Left cardiac atrium (tissue), 4 donors: ENCODE measurements at regions not wholly inside any gene's neighbourhood (a gene's known extent, or its start where the extent isn't known, plus 50 kb on each side); places are given as distances from the start of the nearest gene placed in this dataset.
"Not testable (repeated sequence)": the region's sequence is repeated elsewhere in the genome, so short reads cannot be mapped to it uniquely, and the experiment has no call there.

ENCODE experiments used
- ATAC-seq, 2 donors: fragments of 200-7000 bp; cut with Tn5 transposase; one replicate each; pipeline ENCODE4 v1.9.1; 2020; ENCODE audit warnings: mild to moderate bottlenecking in 2 of 2, moderate library complexity in 2 of 2
- DNase-seq: peaks from one replicate; pipeline ENCODE4 v3.0.0-alpha.2; 2020
- intact Hi-C, 2 donors: fragments of 100-400 bp; cut with DNase I; formaldehyde crosslinking; loops; one replicate each; pipeline versions ENCODE4 v1.14.1 to v1.15.1; 2022 to 2023
- donor health status: DM: no; HTN: yes; CAD: no.
- donor health status: DM: no; HTN: yes; CAD: no; lungs with severe emphysema.
- donor health status: DM: yes; HTN: yes; CAD: no.
- donor health status: Dilated cardiomyopathy.

GRCh38 chr12:131511391-131511802 is 199.5 kb upstream of the SFSWAP start:
- ATAC-seq (peak; percentile 34 to 43), DNase-seq (no peak)
- intact Hi-C loops, result no loop called here

GRCh38 chr12:131511803-131512561 is 198.9 kb upstream of the SFSWAP start:
- no peak for ATAC-seq
- no peak for DNase-seq
- intact Hi-C loops, result no loop called here

DNA sequence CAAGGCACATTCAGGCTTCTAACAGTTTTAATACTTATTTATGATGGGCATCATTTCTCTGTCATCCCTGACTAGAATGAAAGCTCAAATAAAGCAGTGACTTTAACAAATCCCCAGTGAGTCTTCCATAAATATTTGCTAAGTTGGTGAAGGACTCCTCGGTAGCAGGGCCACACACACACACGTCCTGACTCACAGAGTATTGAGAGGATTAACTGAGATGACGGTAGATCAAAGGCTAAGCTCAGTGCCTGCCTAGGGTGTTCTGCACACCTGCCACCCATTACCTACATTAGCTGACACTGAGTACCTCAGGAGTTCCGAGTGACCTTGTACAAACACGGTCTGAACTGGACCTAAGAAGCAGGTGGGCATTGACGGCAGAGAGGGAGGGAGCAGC is 197.3 kb upstream of the SFSWAP start:
- ATAC-seq (no peak), DNase-seq (no peak)
- intact Hi-C loops, result no loop called here

DNA sequence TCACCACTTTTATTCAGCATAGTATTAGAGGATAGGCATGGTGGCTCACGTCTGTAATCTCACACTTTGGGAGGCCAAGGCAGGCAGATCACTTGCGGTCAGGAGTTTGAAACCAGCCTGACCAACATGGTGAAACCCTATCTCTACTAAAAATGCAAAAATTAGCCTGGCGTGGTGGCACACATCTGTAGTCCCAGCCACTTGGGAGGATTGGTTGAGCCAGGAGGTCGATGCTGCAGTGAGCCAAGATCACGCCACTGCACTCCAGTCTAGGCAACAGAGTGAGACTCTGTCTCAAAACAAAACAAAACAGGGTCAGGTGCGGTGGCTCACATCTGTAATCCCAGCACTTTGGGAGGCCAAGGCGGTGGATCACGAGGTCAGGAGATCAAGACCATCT is 190.3 kb upstream of the SFSWAP start:
- ATAC-seq, DNase-seq, intact Hi-C loops: not testable (repeated sequence)

DNA sequence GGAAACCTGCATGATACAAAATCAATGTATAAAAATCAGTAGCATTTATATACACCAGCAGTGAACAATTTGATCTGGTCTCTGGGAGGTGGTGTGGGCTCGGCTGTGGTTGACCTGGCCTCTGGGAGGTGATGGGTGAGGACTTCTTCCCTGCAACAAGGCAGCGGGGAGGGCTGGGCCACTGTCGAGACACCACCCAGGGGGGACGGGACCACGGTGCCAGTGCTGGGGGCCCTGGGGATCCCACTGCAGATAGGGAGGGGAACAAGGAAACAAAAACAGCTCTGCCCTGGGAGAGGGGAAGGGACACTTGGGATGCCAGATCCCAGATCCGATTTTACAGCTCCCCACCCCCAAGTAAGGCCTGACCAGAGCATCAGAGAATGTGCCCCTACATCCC is 189.6 kb upstream of the SFSWAP start:
- ATAC-seq (no peak), DNase-seq (no peak)
- intact Hi-C loops, result no loop called here

DNA sequence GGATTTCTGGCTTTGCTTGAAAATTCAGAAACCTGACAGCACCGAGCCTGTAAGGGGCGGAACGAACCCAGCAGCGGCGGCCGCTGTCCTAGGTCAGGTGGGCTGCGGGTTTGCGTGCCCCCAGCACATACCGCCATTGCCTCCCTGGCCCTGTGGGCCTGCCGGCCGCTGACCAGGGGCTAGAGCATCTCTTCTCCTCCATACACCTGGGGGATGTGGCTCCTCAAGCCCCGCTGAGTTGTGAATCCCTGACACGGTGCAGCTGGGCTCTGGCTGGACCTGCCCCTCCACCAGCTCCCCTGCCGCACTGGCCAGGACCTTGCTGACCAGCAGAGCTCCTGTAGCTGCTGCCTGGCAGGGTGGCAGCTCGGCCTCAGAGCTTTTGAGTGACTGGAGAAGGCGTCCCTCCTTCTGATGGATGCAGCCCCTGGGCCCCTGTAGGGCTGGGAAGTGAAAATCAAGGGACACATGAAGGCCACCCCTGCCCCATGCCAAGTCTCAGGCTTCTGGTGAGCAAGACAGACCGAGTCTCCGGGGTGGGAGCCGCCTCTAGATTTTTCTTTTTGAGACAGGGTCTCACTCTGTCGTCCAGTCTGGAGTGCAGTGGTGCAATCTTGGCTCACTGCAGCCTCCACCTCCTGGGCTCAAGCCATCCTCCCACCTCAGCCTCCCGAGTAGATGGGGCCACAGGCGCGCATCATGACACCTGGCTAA is 184.9 kb upstream of the SFSWAP start:
- ATAC-seq (no peak), DNase-seq (no peak)
- intact Hi-C loops, result no loop called here

DNA sequence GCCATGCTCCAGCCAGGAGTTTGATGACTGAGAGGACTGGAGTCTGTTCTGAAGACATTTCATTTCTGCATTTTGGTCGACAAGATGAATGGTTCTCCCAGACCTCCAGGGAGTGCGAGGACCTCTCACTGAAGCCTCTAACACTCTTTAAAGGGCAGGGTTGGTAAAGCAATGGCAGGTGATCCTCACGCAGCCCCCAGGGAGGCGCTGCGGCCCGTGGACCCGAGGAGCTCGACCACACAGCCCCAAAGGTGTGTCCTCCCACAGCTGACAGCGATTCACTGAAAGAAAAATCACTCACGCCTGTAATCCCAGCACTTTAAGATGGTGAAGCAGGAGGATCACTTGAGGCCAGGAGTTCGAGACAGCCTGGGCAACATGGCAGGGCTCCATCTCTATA is 183.8 kb upstream of the SFSWAP start:
- intact Hi-C loops, result no loop called here
- ATAC-seq, result no peak

DNA sequence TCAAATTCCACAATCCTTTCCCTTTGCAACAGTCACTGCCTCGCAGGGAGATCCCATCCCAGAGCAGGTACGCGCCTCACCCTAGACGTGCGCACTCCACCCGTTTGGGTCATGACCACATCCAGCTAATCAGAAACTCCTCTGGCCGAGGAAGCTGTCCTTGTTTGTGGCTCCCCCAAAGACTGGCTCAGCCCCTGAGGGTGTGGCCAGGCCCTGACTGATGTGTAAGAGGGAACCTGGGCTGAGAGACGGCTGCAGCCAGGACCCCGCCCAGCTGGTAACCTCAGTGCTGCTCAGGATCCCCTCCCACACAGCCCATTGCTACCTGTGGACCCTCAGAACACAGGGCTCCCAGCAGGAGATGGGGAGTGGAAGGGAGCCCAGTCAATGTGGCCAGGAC is 183.2 kb upstream of the SFSWAP start:
- no peak for DNase-seq
- no peak for ATAC-seq
- intact Hi-C loops, result no loop called here

More for the DNA sequence above, 183.8 kb upstream of the SFSWAP start:
- no peak for DNase-seq

DNA sequence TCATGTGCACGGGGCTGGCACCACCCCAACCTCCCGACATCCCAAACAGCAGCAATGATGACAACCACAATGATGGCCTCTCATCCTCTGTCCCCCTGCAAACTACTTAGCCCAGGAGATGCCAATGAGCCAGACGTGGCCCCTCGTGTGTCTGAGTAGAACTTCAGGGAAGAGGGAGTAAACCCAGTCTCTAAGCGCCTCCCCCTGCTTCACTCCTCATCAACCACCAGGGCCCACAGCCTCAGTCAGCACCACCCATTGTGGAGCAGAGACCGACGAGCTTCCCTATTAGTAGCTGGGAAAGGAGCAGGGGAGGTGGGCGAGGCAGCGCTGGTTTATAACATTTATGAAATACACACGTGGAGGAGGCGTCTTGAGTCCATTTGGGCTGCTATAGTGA is 182.7 kb upstream of the SFSWAP start:
- ATAC-seq, result no peak
- intact Hi-C loops, result no loop called here

DNA sequence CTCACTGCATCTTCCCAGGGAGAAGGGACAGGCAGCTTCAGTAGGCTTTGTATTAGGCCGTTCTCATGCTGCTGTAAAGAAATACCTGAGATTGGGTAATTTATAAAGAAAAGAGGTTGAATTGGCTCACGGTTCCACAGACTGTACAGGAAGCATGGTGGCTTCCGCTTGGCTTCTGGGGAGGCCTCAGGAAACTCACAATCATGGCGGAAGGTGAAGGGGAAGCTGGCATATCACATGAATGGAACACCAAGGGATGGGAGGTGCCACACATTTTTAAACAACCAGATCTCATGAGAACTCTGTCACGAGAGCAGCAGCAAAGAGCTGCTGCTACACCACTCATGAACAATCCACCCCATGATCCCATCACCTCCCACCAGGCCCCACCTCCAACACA is 182.2 kb upstream of the SFSWAP start:
- intact Hi-C loops, result no loop called here
- DNase-seq (no peak), ATAC-seq (no peak)

More for the DNA sequence above, 182.7 kb upstream of the SFSWAP start:
- DNase-seq, result no peak

DNA sequence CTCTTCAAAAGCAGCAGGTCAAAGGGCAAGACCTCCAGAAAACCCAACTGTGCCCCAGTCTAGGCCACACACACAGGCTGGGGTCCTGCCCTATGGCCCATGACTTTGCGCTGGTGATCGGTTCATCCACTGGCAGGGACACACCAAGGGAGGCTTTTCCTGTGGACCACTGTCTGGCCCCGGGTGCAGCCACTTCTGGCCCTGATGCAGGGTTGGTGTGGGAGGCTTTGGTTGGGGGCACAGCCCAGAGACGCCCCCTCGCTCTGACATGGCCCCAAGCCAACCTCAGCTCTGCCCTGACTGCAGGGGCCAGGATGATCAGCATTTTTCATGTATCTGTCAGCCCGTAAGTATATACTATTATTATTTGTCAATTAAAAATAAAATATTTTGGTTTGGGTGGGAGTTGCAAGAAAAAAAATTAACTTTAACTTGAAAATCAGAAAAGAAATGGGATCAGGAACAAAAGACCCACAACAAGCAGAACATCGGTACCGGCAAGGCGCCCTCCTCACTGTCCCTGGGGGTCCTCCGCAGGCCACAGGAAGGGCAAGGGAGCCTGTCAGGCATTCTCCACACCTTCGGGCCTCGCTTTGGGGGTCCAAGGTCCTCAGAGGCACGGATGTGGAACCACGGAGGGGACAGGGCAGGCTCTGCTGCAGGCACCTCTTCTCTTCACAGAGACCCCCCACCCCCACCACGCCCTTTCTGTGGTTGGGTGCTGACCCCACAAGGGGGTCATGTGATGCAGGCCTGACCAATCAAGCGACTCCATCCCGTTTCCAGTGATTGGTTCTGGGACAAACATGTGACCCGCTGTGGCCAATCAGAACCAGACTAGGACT is 181.5 kb upstream of the SFSWAP start:
- DNase-seq (no peak), ATAC-seq (no peak)
- intact Hi-C loops, result no loop called here

GRCh38 chr12:131530041-131530332 is 180.9 kb upstream of the SFSWAP start:
- intact Hi-C loops, result no loop called here
- ATAC-seq, result no peak
- no peak for DNase-seq

DNA sequence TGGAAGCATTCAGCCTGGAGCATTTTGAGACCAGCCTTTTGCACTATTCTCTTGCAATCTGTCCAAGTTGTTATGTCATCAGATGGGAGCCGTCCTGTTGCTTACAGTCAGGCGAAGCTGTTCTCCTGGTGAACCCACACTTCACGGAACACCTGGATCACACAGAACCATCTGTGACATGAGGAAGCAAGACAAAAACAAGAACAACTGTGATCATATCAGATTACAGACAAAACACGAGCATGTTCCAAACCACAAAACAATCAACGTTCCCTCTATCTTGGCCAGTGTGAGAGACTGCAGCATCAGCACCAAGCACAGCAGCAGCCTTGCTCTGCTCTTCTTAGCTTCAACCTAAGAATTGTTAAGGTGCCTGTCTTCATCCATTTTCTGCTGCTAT is 180.5 kb upstream of the SFSWAP start:
- intact Hi-C loops, result no loop called here
- ATAC-seq, result no peak
- no peak for DNase-seq

GRCh38 chr12:131533139-131533538 is 177.8 kb upstream of the SFSWAP start:
- no peak for ATAC-seq
- intact Hi-C loops, result no loop called here
- no peak for DNase-seq

- ATAC-seq, result no peak
- intact Hi-C loops, result no loop called here
- DNase-seq, result no peak
These were observed 175.1 kb upstream of the SFSWAP start for GRCh38 chr12:131535779-131536178.

GRCh38 chr12:131536337-131536736 is 174.6 kb upstream of the SFSWAP start:
- no peak for ATAC-seq
- no peak for DNase-seq

GRCh38 chr12:131536766-131537165 is 174.1 kb upstream of the SFSWAP start:
- DNase-seq (no peak), ATAC-seq (no peak)
- intact Hi-C loops, result no loop called here

More at GRCh38 chr12:131536337-131536736, 174.6 kb upstream of the SFSWAP start:
- intact Hi-C loops, result no loop called here

- no peak for ATAC-seq
- intact Hi-C loops, result no loop called here
These were observed 173.5 kb upstream of the SFSWAP start for GRCh38 chr12:131537267-131537958.

GRCh38 chr12:131539381-131539780 is 171.5 kb upstream of the SFSWAP start:
- intact Hi-C loops, result no loop called here
- ATAC-seq (no peak), DNase-seq (no peak)

More at GRCh38 chr12:131537267-131537958, 173.5 kb upstream of the SFSWAP start:
- DNase-seq, result no peak
